Panc1 (cell line): ENCODE measurements at regions not wholly inside any gene's neighbourhood (a gene's known extent, or its start where the extent isn't known, plus 50 kb on each side); places are given as distances from the start of the nearest gene placed in this dataset.

Experiments used
- ATAC-seq: fragments of 200-7000 bp; cut with Tn5 transposase; 2 replicates; pipeline ENCODE4 v1.9.1; 2020; ENCODE audit warnings: mild to moderate bottlenecking, moderate library complexity
- BruUV-seq: library from RNA; stranded (reverse); fragments of 400-500 nt; replicated peaks from 2 replicates; lab custom pipeline; 2021; lab: Mats Ljungman, UMichigan
- CTCF ChIA-PET: fragments of 300-600 bp; sonication (Branson Sonifier 250); formaldehyde crosslinking; loops from one replicate; lab custom pipeline; 2022; ENCODE audit warnings: antibody characterized with exemption; lab: Charles Lee
- POLR2A ChIA-PET: fragments of 300-600 bp; sonication (Branson Sonifier 250); formaldehyde crosslinking; loops from one replicate; lab custom pipeline; 2022; ENCODE audit warnings: antibody characterized with exemption; lab: Charles Lee
- DNase-seq: peaks from one replicate; pipeline ENCODE4 v3.0.0-alpha.2; 2010; ENCODE audit warnings: low read depth, low spot score
- H3K27ac ChIP-seq: 2 replicates; pipeline ENCODE4 v1.5.1; 2011; ENCODE audit warnings: mild to moderate bottlenecking, low read length, inconsistent platforms
- H3K27me3 ChIP-seq: fragments of 200-500 bp; sonication (Bioruptor generic); 2 replicates; pipeline ENCODE4 v1.6.0; 2014; ENCODE audit warnings: low read length, inconsistent platforms; ENCODE audit not compliant: control insufficient read depth, insufficient read depth
- H3K36me3 ChIP-seq: fragments of 200-500 bp; sonication (Bioruptor generic); 2 replicates; pipeline ENCODE4 v1.5.1; 2014; ENCODE audit warnings: inconsistent platforms, mild to moderate bottlenecking, low read length, moderate library complexity; ENCODE audit not compliant: control insufficient read depth, insufficient read depth
- H3K4me1 ChIP-seq: 2 replicates; pipeline ENCODE4 v1.5.1; 2011; ENCODE audit warnings: inconsistent platforms, mild to moderate bottlenecking, low read length, moderate library complexity; ENCODE audit not compliant: control insufficient read depth, insufficient read depth
- H3K4me3 ChIP-seq, 2 experiments: 2 replicates each; pipeline ENCODE4 v1.5.1; 2011 to 2012; ENCODE audit warnings: low read depth in 2 of 2, low read length in 2 of 2, mild to moderate bottlenecking in 2 of 2, inconsistent platforms in 1 of 2, moderate library complexity in 1 of 2
- H3K9me3 ChIP-seq: fragments of 200-500 bp; sonication (Bioruptor generic); 2 replicates; pipeline ENCODE4 v1.5.1; 2014; ENCODE audit warnings: low read depth, mild to moderate bottlenecking, inconsistent platforms, low read length, moderate library complexity; ENCODE audit not compliant: control insufficient read depth, insufficient read depth
- CTCF ChIP-seq: fragments of 450-650 bp; IDR thresholded peaks from 2 replicates; pipeline ENCODE4 v1.5.1; 2017; ENCODE audit warnings: mild to moderate bottlenecking
- POLR2AphosphoS5 ChIP-seq: IDR thresholded peaks from 2 replicates; pipeline ENCODE4 v1.6.1; 2012; ENCODE audit warnings: mild to moderate bottlenecking, low read depth, low read length, moderate library complexity
- REST ChIP-seq, 2 experiments: IDR thresholded peaks; 2 replicates each; pipeline ENCODE4 v1.6.1; 2011 to 2012; ENCODE audit warnings: low read depth in 2 of 2, control low read depth in 1 of 2, low read length in 1 of 2, mild to moderate bottlenecking in 1 of 2, moderate library complexity in 1 of 2; ENCODE audit not compliant: insufficient read depth in 1 of 2
- SIN3A ChIP-seq: IDR thresholded peaks from 2 replicates; pipeline ENCODE4 v1.6.1; 2012; ENCODE audit warnings: low read depth, mild to moderate bottlenecking, low read length, moderate library complexity, borderline replicate concordance; ENCODE audit not compliant: insufficient read depth
- TCF7L2 ChIP-seq: IDR thresholded peaks from 2 replicates; pipeline ENCODE4 v1.6.1; 2011; ENCODE audit warnings: mild to moderate bottlenecking, low read depth, low read length, inconsistent platforms
- in situ Hi-C: cut with HindIII; loops from 2 replicates; pipeline ENCODE4 v1.10.0; 2016; ENCODE audit warnings: low sequenced_read_pairs, low pct_unique_long_range_greater_than_20kb
- intact Hi-C: fragments of 100-400 bp; cut with micrococcal nuclease; formaldehyde crosslinking; loops from one replicate; pipeline ENCODE4 v1.10.0; 2022; ENCODE audit not compliant: unreplicated experiment

- no peaks in the 10 kb centered on the region for H3K4me1 ChIP-seq
- no peaks in the 10 kb centered on the region for H3K9me3 ChIP-seq
- DNase-seq, result no peak
- H3K4me3 ChIP-seq, result no peak overlapping the region
- no peak overlapping the region for H3K27ac ChIP-seq
- BruUV-seq, result no TSS peak
- no peaks in the 10 kb centered on the region for H3K27me3 ChIP-seq
- intact Hi-C loops (no loop called here), in situ Hi-C loops (no loop called here)
- TF ChIP-seq REST (IDR thresholded peaks at IDR 0.05; ENCODE audit: insufficient read depth in 1 of 2, low read depth in 2 of 2, low read length in 1 of 2) (no peak), TCF7L2 (no peak), POLR2AphosphoS5 (no peak), CTCF (no peak), SIN3A (no peak)
- ChIA-PET POLR2A (no interaction called here), CTCF (no interaction called here)
- no peaks in the 10 kb centered on the region for H3K36me3 ChIP-seq
- ATAC-seq, result no peak
Measured at GRCh38 chr1:56139836-56140235, 439.5 kb downstream of the PLPP3 start.

GRCh38 chr1:56137521-56138505 is 441.6 kb downstream of the PLPP3 start:
- DNase-seq, result no peak
- H3K4me3 ChIP-seq, result no peak overlapping the region
- no peaks in the 10 kb centered on the region for H3K4me1 ChIP-seq
- no peak for ATAC-seq
- in situ Hi-C loops (no loop called here), intact Hi-C loops (no loop called here)
- no peak for TF ChIP-seq POLR2AphosphoS5
- TF ChIP-seq REST (IDR thresholded peaks at IDR 0.05; ENCODE audit: insufficient read depth in 1 of 2, low read depth in 2 of 2, low read length in 1 of 2), result no peak
- TF ChIP-seq CTCF, result no peak
- no peak for TF ChIP-seq SIN3A
- no peak for TF ChIP-seq TCF7L2
- BruUV-seq, result no TSS peak
- H3K9me3 ChIP-seq, result no peaks in the 10 kb centered on the region
- no peaks in the 10 kb centered on the region for H3K36me3 ChIP-seq
- no peaks in the 10 kb centered on the region for H3K27me3 ChIP-seq
- H3K27ac ChIP-seq, result no peak overlapping the region
- CTCF ChIA-PET, result no interaction called here
- POLR2A ChIA-PET, result no interaction called here
